Upper lobe of left lung (tissue), 4 donors: ENCODE measurements at regions not wholly inside any gene's neighbourhood (a gene's known extent, or its start where the extent isn't known, plus 50 kb on each side); places are given as distances from the start of the nearest gene placed in this dataset.

Experiments
- CTCF ChIP-seq, 6 experiments: fragments of 450-650 bp in 4 of 6; fragments of 200-600 bp in 2 of 6; sonication (generic) in 2 of 6; IDR thresholded peaks; one replicate each; pipeline ENCODE4 v1.5.1; 2016 to 2019; ENCODE audit warnings: antibody characterized with exemption in 6 of 6
- EP300 ChIP-seq, 4 donors: sonication (generic); formaldehyde crosslinking; IDR thresholded peaks; one replicate each; pipeline ENCODE4 v1.5.1; 2017; ENCODE audit warnings: antibody characterized with exemption in 4 of 4, control low read depth in 2 of 4
- POLR2A ChIP-seq, 4 donors: fragments of 450-650 bp; IDR thresholded peaks; one replicate each; pipeline ENCODE4 v1.5.1; 2016 to 2017; ENCODE audit warnings: antibody characterized with exemption in 4 of 4, mild to moderate bottlenecking in 2 of 4
- POLR2AphosphoS5 ChIP-seq, 2 donors: sonication (generic); formaldehyde crosslinking; IDR thresholded peaks; one replicate each; pipeline ENCODE4 v1.5.1; 2017; ENCODE audit warnings: antibody characterized with exemption in 2 of 2

- TF ChIP-seq CTCF (IDR thresholded peaks at IDR 0.05) (no peak), POLR2A (IDR thresholded peaks at IDR 0.05) (no peak), EP300 (IDR thresholded peaks at IDR 0.05) (no peak), POLR2AphosphoS5 (IDR thresholded peaks at IDR 0.05) (no peak)
These were observed 200.5 kb upstream of the SFSWAP start for GRCh38 chr12:131510431-131510830.
